Thyroid gland (tissue), 4 donors: ENCODE measurements at regions not wholly inside any gene's neighbourhood (a gene's known extent, or its start where the extent isn't known, plus 50 kb on each side); places are given as distances from the start of the nearest gene placed in this dataset.

Source experiments
- POLR2A ChIP-seq, 2 donors: fragments of 450-650 bp; IDR thresholded peaks; one replicate each; pipeline ENCODE4 v1.6.1; 2017; ENCODE audit warnings: antibody characterized with exemption in 2 of 2, mild to moderate bottlenecking in 2 of 2, moderate library complexity in 1 of 2
- TF ChIP-seq, protein P1 (sequence below), 6 experiments: fragments of 200-600 bp in 3 of 6; fragments of 450-650 bp in 3 of 6; sonication (generic) in 3 of 6; IDR thresholded peaks; one replicate each; pipeline ENCODE4 v1.5.1; 2016 to 2019; ENCODE audit warnings: antibody characterized with exemption in 6 of 6, mild to moderate bottlenecking in 2 of 6, inconsistent platforms in 1 of 6, moderate library complexity in 1 of 6

DNA sequence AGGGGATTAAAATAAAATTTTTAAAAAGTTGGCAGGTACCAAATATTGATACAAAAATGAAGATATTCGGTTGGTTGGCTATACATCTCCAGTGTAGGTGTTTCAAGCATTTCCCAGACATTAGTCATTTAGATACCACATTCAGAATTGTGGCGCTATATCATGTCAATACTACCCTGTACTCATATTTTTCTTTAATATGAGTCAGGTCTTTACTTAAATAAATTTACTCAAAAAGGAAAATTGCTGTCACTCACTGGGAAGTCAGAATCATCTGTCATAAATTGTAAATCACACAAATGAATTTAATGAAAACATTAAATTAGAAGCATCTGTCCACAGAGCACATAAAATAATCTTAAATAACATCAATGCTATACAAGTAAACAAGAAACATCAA lies 134.2 kb downstream of the TSHZ3 start:
- TF ChIP-seq, protein P1, sequence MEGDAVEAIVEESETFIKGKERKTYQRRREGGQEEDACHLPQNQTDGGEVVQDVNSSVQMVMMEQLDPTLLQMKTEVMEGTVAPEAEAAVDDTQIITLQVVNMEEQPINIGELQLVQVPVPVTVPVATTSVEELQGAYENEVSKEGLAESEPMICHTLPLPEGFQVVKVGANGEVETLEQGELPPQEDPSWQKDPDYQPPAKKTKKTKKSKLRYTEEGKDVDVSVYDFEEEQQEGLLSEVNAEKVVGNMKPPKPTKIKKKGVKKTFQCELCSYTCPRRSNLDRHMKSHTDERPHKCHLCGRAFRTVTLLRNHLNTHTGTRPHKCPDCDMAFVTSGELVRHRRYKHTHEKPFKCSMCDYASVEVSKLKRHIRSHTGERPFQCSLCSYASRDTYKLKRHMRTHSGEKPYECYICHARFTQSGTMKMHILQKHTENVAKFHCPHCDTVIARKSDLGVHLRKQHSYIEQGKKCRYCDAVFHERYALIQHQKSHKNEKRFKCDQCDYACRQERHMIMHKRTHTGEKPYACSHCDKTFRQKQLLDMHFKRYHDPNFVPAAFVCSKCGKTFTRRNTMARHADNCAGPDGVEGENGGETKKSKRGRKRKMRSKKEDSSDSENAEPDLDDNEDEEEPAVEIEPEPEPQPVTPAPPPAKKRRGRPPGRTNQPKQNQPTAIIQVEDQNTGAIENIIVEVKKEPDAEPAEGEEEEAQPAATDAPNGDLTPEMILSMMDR (IDR thresholded peaks at IDR 0.05) = no peak
- no peak for TF ChIP-seq POLR2A (IDR thresholded peaks at IDR 0.05)
